Thyroid gland (tissue), 4 donors: ENCODE measurements at regions not wholly inside any gene's neighbourhood (a gene's known extent, or its start where the extent isn't known, plus 50 kb on each side); places are given as distances from the start of the nearest gene placed in this dataset.

ENCODE experiments used
- CTCF ChIP-seq, 6 experiments: fragments of 200-600 bp in 3 of 6; fragments of 450-650 bp in 3 of 6; sonication (generic) in 3 of 6; IDR thresholded peaks; one replicate each; pipeline ENCODE4 v1.5.1; 2016 to 2019; ENCODE audit warnings: antibody characterized with exemption in 6 of 6, mild to moderate bottlenecking in 2 of 6, inconsistent platforms in 1 of 6, moderate library complexity in 1 of 6
- POLR2A ChIP-seq, 2 donors: fragments of 450-650 bp; IDR thresholded peaks; one replicate each; pipeline ENCODE4 v1.6.1; 2017; ENCODE audit warnings: antibody characterized with exemption in 2 of 2, mild to moderate bottlenecking in 2 of 2, moderate library complexity in 1 of 2

- TF ChIP-seq CTCF (IDR thresholded peaks at IDR 0.05) (no peak), POLR2A (IDR thresholded peaks at IDR 0.05) (no peak)
Measured at GRCh38 chr13:70490320-70490935, 382.2 kb upstream of the KLHL1 start.
